CD4-positive, alpha-beta T cell (primary cell): ENCODE measurements at regions not wholly inside any gene's neighbourhood (a gene's known extent, or its start where the extent isn't known, plus 50 kb on each side); places are given as distances from the start of the nearest gene placed in this dataset.

Source experiments
- ATAC-seq: fragments of 200-7000 bp; cut with Tn5 transposase; one replicate; pipeline ENCODE4 v1.10.0; 2022; ENCODE audit warnings: mild to moderate bottlenecking; ENCODE audit not compliant: poor library complexity
- CTCF ChIA-PET: fragments of 350-600 bp; sonication (Branson Sonifier 250); formaldehyde crosslinking; loops from one replicate; lab custom pipeline; 2021; ENCODE audit warnings: antibody characterized with exemption, inconsistent platforms; lab: Charles Lee
- POLR2A ChIA-PET: fragments of 350-600 bp; sonication (Branson Sonifier 250); formaldehyde crosslinking; loops from one replicate; lab custom pipeline; 2021; ENCODE audit warnings: antibody characterized with exemption, inconsistent platforms; lab: Charles Lee
- DNase-seq, 14 experiments: peaks; one replicate each; pipeline ENCODE4 v3.0.0-alpha.2; 2013 to 2020; ENCODE audit warnings: mixed read lengths in 2 of 14
- H3K27ac ChIP-seq, 2 donors: one replicate each; pipeline versions ENCODE4 v1.5.1 to v1.7.0; 2013; ENCODE audit warnings: low read length in 2 of 2, low read depth in 1 of 2, mild to moderate bottlenecking in 1 of 2
- H3K27me3 ChIP-seq, 2 experiments: 1 replicate in 1 of 2; 2 replicates in 1 of 2; pipeline versions ENCODE4 v1.6.1 to v1.7.0; 2013; ENCODE audit warnings: low read length in 2 of 2, control low read depth in 1 of 2, mild to moderate bottlenecking in 1 of 2, moderate library complexity in 1 of 2; ENCODE audit not compliant: insufficient read depth in 2 of 2, control insufficient read depth in 1 of 2
- H3K36me3 ChIP-seq: one replicate; pipeline ENCODE4 v1.6.1; 2013; ENCODE audit warnings: low read length, control low read depth; ENCODE audit not compliant: insufficient read depth
- H3K4me1 ChIP-seq: one replicate; pipeline ENCODE4 v1.6.1; 2013; ENCODE audit warnings: low read length, control low read depth; ENCODE audit not compliant: insufficient read depth
- H3K4me3 ChIP-seq: one replicate; pipeline ENCODE4 v1.5.1; 2013; ENCODE audit warnings: mild to moderate bottlenecking, low read length, moderate library complexity
- H3K9me3 ChIP-seq, 2 experiments: 1 replicate in 1 of 2; 2 replicates in 1 of 2; pipeline versions ENCODE4 v1.6.1 to v1.7.0; 2013; ENCODE audit warnings: low read length in 2 of 2, mild to moderate bottlenecking in 2 of 2, control low read depth in 1 of 2, moderate library complexity in 1 of 2; ENCODE audit not compliant: control insufficient read depth in 1 of 2, insufficient read depth in 1 of 2
- H3K27ac Mint-ChIP-seq: one replicate; pipeline ENCODE4 v1.8.0; 2020; ENCODE audit warnings: mixed read lengths
- H3K27me3 Mint-ChIP-seq: one replicate; pipeline ENCODE4 v1.8.0; 2021; ENCODE audit warnings: mixed read lengths
- H3K36me3 Mint-ChIP-seq: one replicate; pipeline ENCODE4 v1.8.0; 2021; ENCODE audit warnings: low read depth, mixed read lengths
- H3K4me1 Mint-ChIP-seq: one replicate; pipeline ENCODE4 v1.8.0; 2021; ENCODE audit warnings: low read depth, mixed read lengths
- H3K4me3 Mint-ChIP-seq: one replicate; pipeline ENCODE4 v1.8.0; 2020; ENCODE audit warnings: mild to moderate bottlenecking, mixed read lengths
- H3K9me3 Mint-ChIP-seq: one replicate; pipeline ENCODE4 v1.8.0; 2020; ENCODE audit warnings: mixed read lengths
- intact Hi-C, 2 experiments: fragments of 100-400 bp; cut with DNase I in 1 of 2; cut with micrococcal nuclease in 1 of 2; formaldehyde crosslinking; loops; one replicate each; pipeline versions ENCODE4 v1.15.1 to v1.9.0; 2023 to 2025; cut with DNase I, micrococcal nuclease
- TF ChIP-seq, protein P1 (sequence below): fragments of 200-600 bp; IDR thresholded peaks from one replicate; pipeline ENCODE4 v1.8.0; 2022; ENCODE audit warnings: antibody characterized with exemption, mild to moderate bottlenecking

DNA sequence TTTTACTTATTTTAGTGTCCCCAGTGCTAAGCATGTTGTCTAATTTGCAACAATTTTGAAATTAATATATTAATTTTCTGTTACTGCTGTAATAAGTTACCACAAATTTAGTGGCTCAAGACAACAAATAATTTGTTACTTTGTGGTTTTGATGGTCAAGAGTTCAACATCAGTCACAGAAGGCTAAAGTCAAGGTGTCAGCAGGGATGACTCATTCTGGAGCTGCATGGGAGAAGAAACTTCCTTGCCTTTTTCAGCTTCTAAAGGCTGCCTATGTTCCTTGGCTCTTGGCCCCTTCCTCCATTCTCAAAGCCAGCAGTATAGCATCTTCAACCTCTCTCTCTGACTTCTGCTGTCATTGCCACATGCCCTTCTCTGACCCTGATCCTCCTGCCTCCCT lies 271.8 kb downstream of the HLX start:
- Mint-ChIP-seq H3K4me3 (no peak overlapping the region), H3K4me1 (no peaks in the 10 kb centered on the region), H3K36me3 (no peaks in the 10 kb centered on the region), H3K9me3 (no peaks in the 10 kb centered on the region), H3K27ac (no peak overlapping the region), H3K27me3 (no peaks in the 10 kb centered on the region)
- intact Hi-C loops, result no loop called here
- ChIA-PET CTCF (no interaction called here), POLR2A (no interaction called here)
- no peaks in the 10 kb centered on the region for H3K9me3 ChIP-seq
- no peaks in the 10 kb centered on the region for H3K4me1 ChIP-seq
- H3K27me3 ChIP-seq, result no peaks in the 10 kb centered on the region
- no peaks in the 10 kb centered on the region for H3K36me3 ChIP-seq
- no peak overlapping the region for H3K4me3 ChIP-seq
- no peak for DNase-seq
- H3K27ac ChIP-seq, result no peak overlapping the region
- no peak for ATAC-seq
- TF ChIP-seq, protein P1, sequence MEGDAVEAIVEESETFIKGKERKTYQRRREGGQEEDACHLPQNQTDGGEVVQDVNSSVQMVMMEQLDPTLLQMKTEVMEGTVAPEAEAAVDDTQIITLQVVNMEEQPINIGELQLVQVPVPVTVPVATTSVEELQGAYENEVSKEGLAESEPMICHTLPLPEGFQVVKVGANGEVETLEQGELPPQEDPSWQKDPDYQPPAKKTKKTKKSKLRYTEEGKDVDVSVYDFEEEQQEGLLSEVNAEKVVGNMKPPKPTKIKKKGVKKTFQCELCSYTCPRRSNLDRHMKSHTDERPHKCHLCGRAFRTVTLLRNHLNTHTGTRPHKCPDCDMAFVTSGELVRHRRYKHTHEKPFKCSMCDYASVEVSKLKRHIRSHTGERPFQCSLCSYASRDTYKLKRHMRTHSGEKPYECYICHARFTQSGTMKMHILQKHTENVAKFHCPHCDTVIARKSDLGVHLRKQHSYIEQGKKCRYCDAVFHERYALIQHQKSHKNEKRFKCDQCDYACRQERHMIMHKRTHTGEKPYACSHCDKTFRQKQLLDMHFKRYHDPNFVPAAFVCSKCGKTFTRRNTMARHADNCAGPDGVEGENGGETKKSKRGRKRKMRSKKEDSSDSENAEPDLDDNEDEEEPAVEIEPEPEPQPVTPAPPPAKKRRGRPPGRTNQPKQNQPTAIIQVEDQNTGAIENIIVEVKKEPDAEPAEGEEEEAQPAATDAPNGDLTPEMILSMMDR, result no peak

DNA sequence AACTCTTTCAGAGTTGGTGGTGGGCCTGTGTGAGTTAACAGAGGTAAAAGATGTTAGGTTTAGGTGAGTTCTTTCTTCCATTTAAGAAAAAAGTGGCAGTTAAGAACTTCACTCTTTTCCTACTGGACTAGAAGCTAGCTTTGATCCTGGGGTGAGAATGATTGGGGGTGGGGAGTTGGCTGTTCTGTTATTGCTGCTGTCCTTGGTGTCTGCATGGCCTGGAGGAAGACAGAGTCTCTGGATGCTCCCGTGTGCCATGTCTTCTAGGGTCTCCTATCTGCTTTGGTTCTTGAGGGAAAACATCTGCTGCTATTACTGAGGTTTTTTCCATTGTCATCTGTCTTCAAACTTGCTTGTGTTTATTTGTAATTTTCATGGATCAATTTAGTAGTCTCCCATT lies 275.7 kb downstream of the HLX start:
- H3K9me3 Mint-ChIP-seq, result no peaks in the 10 kb centered on the region
- Histone ChIP-seq H3K4me3 (no peak overlapping the region), H3K4me1 (no peaks in the 10 kb centered on the region), H3K27ac (no peak overlapping the region), H3K36me3 (no peaks in the 10 kb centered on the region), H3K9me3 (no peaks in the 10 kb centered on the region), H3K27me3 (no peaks in the 10 kb centered on the region)
- no peaks in the 10 kb centered on the region for H3K4me1 Mint-ChIP-seq
- H3K4me3 Mint-ChIP-seq, result no peak overlapping the region
- no peaks in the 10 kb centered on the region for H3K36me3 Mint-ChIP-seq
- H3K27ac Mint-ChIP-seq, result no peak overlapping the region
- intact Hi-C loops, result no loop called here
- no peaks in the 10 kb centered on the region for H3K27me3 Mint-ChIP-seq
- DNase-seq (no peak), ATAC-seq (no peak)
- ChIA-PET POLR2A (no interaction called here), CTCF (no interaction called here)
- TF ChIP-seq, protein P1, result no peak

DNA sequence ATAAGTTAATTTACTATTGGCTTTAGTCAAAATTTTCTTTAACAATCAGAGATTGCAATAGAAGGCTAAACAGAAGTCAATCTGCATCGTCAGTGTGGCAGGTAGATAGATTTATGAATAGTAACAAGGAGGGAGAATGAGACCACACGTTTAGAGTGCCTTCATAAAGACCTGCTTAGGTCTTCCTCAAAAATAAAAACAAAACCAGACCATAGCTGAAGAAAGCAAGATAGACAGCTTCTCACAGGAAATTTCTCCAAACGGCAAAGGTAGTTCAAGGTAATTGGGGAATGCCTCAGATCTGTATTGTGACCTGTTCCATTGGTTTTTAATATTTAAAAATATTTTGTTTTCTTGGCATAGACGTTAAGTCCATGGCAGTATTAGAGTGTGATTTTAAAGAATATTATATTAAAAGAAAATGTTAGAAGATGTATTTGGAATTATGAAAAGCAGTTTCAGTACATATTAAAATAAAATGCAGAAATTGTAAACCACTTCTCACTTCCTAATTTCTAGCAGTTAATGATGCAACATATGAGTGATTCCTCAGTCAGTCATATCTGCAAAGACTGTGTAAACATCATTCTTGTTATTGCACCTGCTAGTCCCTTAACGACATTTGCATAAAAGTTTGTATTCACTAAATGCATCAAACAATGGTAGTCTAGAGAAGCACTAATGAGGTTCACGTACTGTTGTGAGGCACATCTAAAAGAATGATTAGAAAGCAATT lies 278.0 kb downstream of the HLX start:
- Histone ChIP-seq H3K36me3 (no peaks in the 10 kb centered on the region), H3K4me1 (no peaks in the 10 kb centered on the region), H3K27me3 (no peaks in the 10 kb centered on the region), H3K9me3 (no peaks in the 10 kb centered on the region), H3K4me3 (no peak overlapping the region), H3K27ac (no peak overlapping the region)
- DNase-seq, result peak in 3 of 14 experiments; percentile 3 to 32 (median 18)
- Mint-ChIP-seq H3K27me3 (no peaks in the 10 kb centered on the region), H3K36me3 (no peaks in the 10 kb centered on the region), H3K4me3 (no peak overlapping the region), H3K27ac (no peak overlapping the region), H3K9me3 (no peaks in the 10 kb centered on the region), H3K4me1 (no peaks in the 10 kb centered on the region)
- ChIA-PET CTCF (no interaction called here), POLR2A (no interaction called here)
- ATAC-seq, result no peak
- intact Hi-C loops, result no loop called here
- TF ChIP-seq, protein P1, result no peak
